Hematopoietic multipotent progenitor cell treated with erythropoietin and hydrocortisone succinate and interleukin-3 and kit ligand, for 17 days (in vitro differentiated cells): ENCODE measurements at regions not wholly inside any gene's neighbourhood (a gene's known extent, or its start where the extent isn't known, plus 50 kb on each side); places are given as distances from the start of the nearest gene placed in this dataset.
"Not testable (repeated sequence)": the region's sequence is repeated elsewhere in the genome, so short reads cannot be mapped to it uniquely, and the experiment has no call there.

ENCODE experiments used
- DNase-seq: peaks from one replicate; pipeline ENCODE4 v3.0.0-alpha.2; 2015; ENCODE audit warnings: low spot score

GRCh38 chr20:12949429-12949980, 59.3 kb upstream of the SPTLC3 start:
- no peak for DNase-seq

GRCh38 chr20:12954254-12954653, 54.5 kb upstream of the SPTLC3 start:
- DNase-seq: not testable (repeated sequence)

GRCh38 chr20:12955611-12956010, 53.2 kb upstream of the SPTLC3 start:
- DNase-seq: no peak

GRCh38 chr20:12956303-12956702, 52.5 kb upstream of the SPTLC3 start:
- no peak for DNase-seq

GRCh38 chr20:12957968-12958367, 50.8 kb upstream of the SPTLC3 start:
- DNase-seq: no peak
